Left lung (tissue), 4 donors: ENCODE measurements at regions not wholly inside any gene's neighbourhood (a gene's known extent, or its start where the extent isn't known, plus 50 kb on each side); places are given as distances from the start of the nearest gene placed in this dataset.

Source experiments
- ATAC-seq: fragments of 200-7000 bp; cut with Tn5 transposase; one replicate; pipeline ENCODE4 v1.9.1; 2020; ENCODE audit warnings: moderate library complexity
- DNase-seq, 4 donors: peaks; one replicate each; pipeline ENCODE4 v3.0.0-alpha.2; 2013 to 2020
- H3K27ac ChIP-seq, 2 donors: fragments of 200-600 bp; sonication (generic) in 1 of 2; one replicate each; pipeline versions ENCODE4 v1.5.0 to v1.8.0; 2020 to 2021
- H3K27me3 ChIP-seq, 2 donors: fragments of 200-600 bp; sonication (generic) in 1 of 2; one replicate each; pipeline versions ENCODE4 v1.5.0 to v1.8.0; 2020 to 2021
- H3K36me3 ChIP-seq, 2 donors: fragments of 200-600 bp; sonication (generic) in 1 of 2; one replicate each; pipeline versions ENCODE4 v1.5.0 to v1.8.0; 2020 to 2021
- H3K4me1 ChIP-seq, 2 donors: fragments of 200-600 bp; one replicate each; pipeline ENCODE4 v1.8.0; 2021
- H3K4me3 ChIP-seq, 2 donors: fragments of 200-600 bp; sonication (generic) in 1 of 2; one replicate each; pipeline versions ENCODE4 v1.5.0 to v1.8.0; 2020 to 2021; ENCODE audit warnings: mild to moderate bottlenecking in 1 of 2
- H3K9me3 ChIP-seq, 2 donors: fragments of 200-600 bp; sonication (generic) in 1 of 2; one replicate each; pipeline versions ENCODE4 v1.5.0 to v1.8.0; 2020 to 2021
- CTCF ChIP-seq, 2 donors: fragments of 200-600 bp; sonication (generic) in 1 of 2; IDR thresholded peaks; one replicate each; pipeline versions ENCODE4 v1.5.0 to v1.8.0; 2021; ENCODE audit warnings: antibody characterized with exemption in 2 of 2
- intact Hi-C, 2 donors: fragments of 100-400 bp; cut with DNase I; formaldehyde crosslinking; loops; one replicate each; pipeline versions ENCODE4 v1.11.2 to v1.14.2; 2022
- donor health status: DM: no; HTN: yes; CAD: no.
- donor health status: DM: no; HTN: no; CAD: no.

- no peak for TF ChIP-seq CTCF (IDR thresholded peaks at IDR 0.05)
- intact Hi-C loops = no loop called here
Observed at GRCh38 chr11:35868491-35868890, 75.4 kb upstream of the LDLRAD3 start.

DNA sequence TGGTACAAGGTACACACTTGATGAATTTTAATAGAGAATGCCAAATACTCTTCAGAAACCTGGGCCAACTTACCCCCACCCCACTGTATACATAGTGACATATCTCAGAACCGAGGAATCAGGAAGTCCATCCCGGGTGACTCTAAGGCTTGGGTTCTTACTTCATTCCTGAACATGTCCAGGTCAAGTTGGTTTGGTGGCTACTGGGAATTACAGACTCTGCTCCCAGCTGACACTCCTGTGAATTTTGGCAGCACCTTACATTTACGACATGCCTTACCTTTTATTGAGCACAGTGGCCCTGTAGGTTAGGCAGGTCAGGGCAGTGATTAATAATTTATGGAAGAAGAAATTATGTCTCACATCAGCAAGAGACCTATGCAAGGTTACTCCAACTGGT is 70.1 kb upstream of the LDLRAD3 start:
- no peak for DNase-seq
- H3K4me3 ChIP-seq = no peak overlapping the region
- no peaks in the 10 kb centered on the region for H3K27me3 ChIP-seq
- H3K36me3 ChIP-seq = no peaks in the 10 kb centered on the region
- no peak for TF ChIP-seq CTCF (IDR thresholded peaks at IDR 0.05)
- H3K9me3 ChIP-seq = peaks cover 0 to 8% of the 10 kb centered on the region in 2 donors
- intact Hi-C loops = no loop called here
- no peaks in the 10 kb centered on the region for H3K4me1 ChIP-seq
- ATAC-seq = peak; percentile 38
- H3K27ac ChIP-seq = no peak overlapping the region

More at GRCh38 chr11:35868491-35868890, 75.4 kb upstream of the LDLRAD3 start:
- Histone ChIP-seq H3K4me3 (no peak overlapping the region), H3K36me3 (no peaks in the 10 kb centered on the region), H3K9me3 (peaks cover 0 to 22% of the 10 kb centered on the region in 2 donors), H3K4me1 (no peaks in the 10 kb centered on the region), H3K27ac (no peak overlapping the region), H3K27me3 (no peaks in the 10 kb centered on the region)
- ATAC-seq (no peak), DNase-seq (no peak)

- intact Hi-C loops = no loop called here
- no peak for TF ChIP-seq CTCF (IDR thresholded peaks at IDR 0.05)
- ATAC-seq = no peak
Observed at GRCh38 chr11:35874751-35875450, 69.0 kb upstream of the LDLRAD3 start.

GRCh38 chr11:35875466-35875865 is 68.4 kb upstream of the LDLRAD3 start:
- H3K4me3 ChIP-seq = no peak overlapping the region
- no peak for TF ChIP-seq CTCF (IDR thresholded peaks at IDR 0.05)
- H3K27ac ChIP-seq = no peak overlapping the region
- H3K36me3 ChIP-seq = no peaks in the 10 kb centered on the region
- intact Hi-C loops = no loop called here
- ATAC-seq (no peak), DNase-seq (no peak)
- no peaks in the 10 kb centered on the region for H3K4me1 ChIP-seq
- no peaks in the 10 kb centered on the region for H3K9me3 ChIP-seq
- H3K27me3 ChIP-seq = no peaks in the 10 kb centered on the region

More at GRCh38 chr11:35874751-35875450, 69.0 kb upstream of the LDLRAD3 start:
- Histone ChIP-seq H3K9me3 (no peaks in the 10 kb centered on the region), H3K27ac (no peak overlapping the region), H3K4me1 (no peaks in the 10 kb centered on the region), H3K4me3 (no peak overlapping the region), H3K27me3 (no peaks in the 10 kb centered on the region), H3K36me3 (no peaks in the 10 kb centered on the region)
- DNase-seq = no peak

GRCh38 chr11:35876786-35877185 is 67.1 kb upstream of the LDLRAD3 start:
- Histone ChIP-seq H3K27ac (no peak overlapping the region), H3K27me3 (no peaks in the 10 kb centered on the region), H3K4me3 (no peak overlapping the region), H3K36me3 (no peaks in the 10 kb centered on the region), H3K4me1 (no peaks in the 10 kb centered on the region), H3K9me3 (no peaks in the 10 kb centered on the region)
- ATAC-seq (no peak), DNase-seq (no peak)
- no peak for TF ChIP-seq CTCF (IDR thresholded peaks at IDR 0.05)
- intact Hi-C loops = no loop called here
